ENCODE measurements at regions not wholly inside any gene's neighbourhood (a gene's known extent, or its start where the extent isn't known, plus 50 kb on each side); places are given as distances from the start of the nearest gene placed in this dataset.

- TF ChIP-seq FOXP2 (optimal IDR thresholded peaks at IDR 0.05; ENCODE audit: borderline replicate concordance, extremely low read depth, extremely low read length, insufficient read depth) (no peak), REST (IDR thresholded peaks at IDR 0.05; ENCODE audit: insufficient read depth in 1 of 2, low read depth in 2 of 2, low read length in 2 of 2) (no peak)
Observed at GRCh38 chr4:19366916-19367315, 884.8 kb upstream of the SLIT2 start.

GRCh38 chr4:19358015-19358414 is 893.7 kb upstream of the SLIT2 start:
- no peak for TF ChIP-seq SIN3A (IDR thresholded peaks at IDR 0.05; ENCODE audit: borderline replicate concordance, insufficient read depth, low read length)

- TF ChIP-seq POLR2AphosphoS5 (IDR thresholded peaks at IDR 0.05; ENCODE audit: low read depth, low read length) (no peak), TAF1 (IDR thresholded peaks at IDR 0.05; ENCODE audit: borderline replicate concordance, insufficient read depth, low read length) (no peak), SIN3A (IDR thresholded peaks at IDR 0.05; ENCODE audit: borderline replicate concordance, insufficient read depth, low read length) (no peak), REST (IDR thresholded peaks at IDR 0.05; ENCODE audit: insufficient read depth in 1 of 2, low read depth in 2 of 2, low read length in 2 of 2) (no peak), FOXP2 (optimal IDR thresholded peaks at IDR 0.05; ENCODE audit: borderline replicate concordance, extremely low read depth, extremely low read length, insufficient read depth) (no peak)
Observed at GRCh38 chr4:19349416-19349815, 902.3 kb upstream of the SLIT2 start.

- TF ChIP-seq SIN3A (IDR thresholded peaks at IDR 0.05; ENCODE audit: borderline replicate concordance, insufficient read depth, low read length) = no peak
Observed at GRCh38 chr4:19348746-19349145, 903.0 kb upstream of the SLIT2 start.

GRCh38 chr4:19346636-19347035 is 905.1 kb upstream of the SLIT2 start:
- TF ChIP-seq TAF1 (IDR thresholded peaks at IDR 0.05; ENCODE audit: borderline replicate concordance, insufficient read depth, low read length) (no peak), FOXP2 (optimal IDR thresholded peaks at IDR 0.05; ENCODE audit: borderline replicate concordance, extremely low read depth, extremely low read length, insufficient read depth) (no peak), SIN3A (IDR thresholded peaks at IDR 0.05; ENCODE audit: borderline replicate concordance, insufficient read depth, low read length) (no peak), POLR2AphosphoS5 (IDR thresholded peaks at IDR 0.05; ENCODE audit: low read depth, low read length) (no peak), REST (IDR thresholded peaks at IDR 0.05; ENCODE audit: insufficient read depth in 1 of 2, low read depth in 2 of 2, low read length in 2 of 2) (no peak)

GRCh38 chr4:19329631-19330030 is 922.1 kb upstream of the SLIT2 start:
- TF ChIP-seq POLR2AphosphoS5 (IDR thresholded peaks at IDR 0.05; ENCODE audit: low read depth, low read length) (no peak), REST (IDR thresholded peaks at IDR 0.05; ENCODE audit: insufficient read depth in 1 of 2, low read depth in 2 of 2, low read length in 2 of 2) (no peak), TAF1 (IDR thresholded peaks at IDR 0.05; ENCODE audit: borderline replicate concordance, insufficient read depth, low read length) (no peak), SIN3A (IDR thresholded peaks at IDR 0.05; ENCODE audit: borderline replicate concordance, insufficient read depth, low read length) (no peak), FOXP2 (optimal IDR thresholded peaks at IDR 0.05; ENCODE audit: borderline replicate concordance, extremely low read depth, extremely low read length, insufficient read depth) (no peak)

All from PFSK-1 (cell line).